HCT116 (cell line): ENCODE measurements at regions not wholly inside any gene's neighbourhood (a gene's known extent, or its start where the extent isn't known, plus 50 kb on each side); places are given as distances from the start of the nearest gene placed in this dataset.

Experiments used
- CTCF ChIP-seq, 3 experiments: fragments of 200-600 bp in 1 of 3; sonication (generic) in 1 of 3; IDR thresholded peaks in 2 of 3; conservative IDR thresholded peaks in 1 of 3; 2 replicates each; pipeline ENCODE4 v1.5.1; 2012 to 2017; ENCODE audit warnings: low read depth in 2 of 3, low read length in 2 of 3, antibody characterized with exemption in 1 of 3, borderline replicate concordance in 1 of 3, control low read depth in 1 of 3, mild to moderate bottlenecking in 1 of 3, mixed read lengths in 1 of 3, mixed run types in 1 of 3, moderate library complexity in 1 of 3; ENCODE audit not compliant: insufficient read depth in 1 of 3
- EGR1 ChIP-seq: IDR thresholded peaks from 2 replicates; pipeline ENCODE4 v1.6.1; 2012; ENCODE audit warnings: low read depth
- EZH2phosphoT487 ChIP-seq: fragments of 200-600 bp; IDR thresholded peaks from 2 replicates; pipeline ENCODE4 v1.6.1; 2018; ENCODE audit warnings: antibody characterized with exemption, borderline replicate concordance
- JUND ChIP-seq: IDR thresholded peaks from 2 replicates; pipeline ENCODE4 v1.6.1; 2012
- POLR2A ChIP-seq: IDR thresholded peaks from 2 replicates; pipeline ENCODE4 v1.7.0; 2011; ENCODE audit warnings: borderline replicate concordance; ENCODE audit not compliant: insufficient read depth, insufficient read length; ENCODE audit errors: extremely low read depth
- RAD21 ChIP-seq: IDR thresholded peaks from 2 replicates; pipeline ENCODE4 v1.6.1; 2012; ENCODE audit warnings: low read depth, mild to moderate bottlenecking

- no peak for TF ChIP-seq CTCF (IDR thresholded peaks at IDR 0.05 in 2 of 3, conservative IDR thresholded peaks at IDR 0.05 in 1 of 3; ENCODE audit: borderline replicate concordance in 1 of 3, insufficient read depth in 1 of 3, low read depth in 2 of 3, low read length in 2 of 3)
- no peak for TF ChIP-seq JUND
- no peak for TF ChIP-seq RAD21
- no peak for TF ChIP-seq POLR2A
- TF ChIP-seq EZH2phosphoT487: no peak
- TF ChIP-seq EGR1: no peak
Measured at GRCh38 chr2:123045713-123046112, 979.4 kb upstream of the CNTNAP5 start.
